ENCODE measurements at regions not wholly inside any gene's neighbourhood (a gene's known extent, or its start where the extent isn't known, plus 50 kb on each side); places are given as distances from the start of the nearest gene placed in this dataset.
"Not testable (repeated sequence)": the region's sequence is repeated elsewhere in the genome, so short reads cannot be mapped to it uniquely, and the experiment has no call there.

- not testable (repeated sequence) for TF ChIP-seq CTCF (IDR thresholded peaks at IDR 0.05; ENCODE audit: low read length); EZH2 (IDR thresholded peaks at IDR 0.05; ENCODE audit: borderline replicate concordance, low read length)
Observed at GRCh38 chrX:64695372-64695771, 280.9 kb downstream of the ZC4H2 start.
